HCT116 (cell line): ENCODE measurements at regions not wholly inside any gene's neighbourhood (a gene's known extent, or its start where the extent isn't known, plus 50 kb on each side); places are given as distances from the start of the nearest gene placed in this dataset.

Experiments used
- ATAC-seq: fragments of 200-7000 bp; cut with Tn5 transposase; 2 replicates; pipeline ENCODE4 v1.9.1; 2020; ENCODE audit warnings: mild to moderate bottlenecking, moderate library complexity
- BruUV-seq: library from RNA; stranded (reverse); fragments of 400-500 nt; replicated peaks from 2 replicates; lab custom pipeline; 2021; lab: Mats Ljungman, UMichigan
- CTCF ChIA-PET: fragments of 300-600 bp; sonication (Branson Sonifier 250); formaldehyde crosslinking; loops from one replicate; lab custom pipeline; 2021; ENCODE audit warnings: antibody characterized with exemption; lab: Charles Lee
- POLR2A ChIA-PET: fragments of 300-600, 350-600 bp; sonication (Branson Sonifier 250); formaldehyde crosslinking; loops from one replicate; lab custom pipeline; 2021; ENCODE audit warnings: antibody characterized with exemption; lab: Charles Lee
- RAD21 ChIA-PET, 2 experiments: fragments of 300-600 bp; sonication (Branson Sonifier 250); formaldehyde crosslinking; loops; one replicate each; lab custom pipeline; 2023; ENCODE audit warnings: low total read pairs in 2 of 2; ENCODE audit not compliant: uncharacterized antibody in 2 of 2, unreplicated experiment in 2 of 2, low non-redundant PET in 1 of 2; lab: Charles Lee
- DNase-seq: peaks from one replicate; pipeline ENCODE4 v3.0.0-alpha.2; 2010; ENCODE audit warnings: low read depth, low spot score
- H2AFZ ChIP-seq: fragments of 200-600 bp; shearing (Covaris generic), sonication (generic); 2 replicates; pipeline ENCODE4 v1.6.1; 2017; ENCODE audit warnings: low read depth, mixed run types, mixed read lengths, antibody characterized with exemption, low read length; ENCODE audit not compliant: poor library complexity, severe bottlenecking
- H3K27ac ChIP-seq: 2 replicates; pipeline ENCODE4 v1.5.1; 2012; ENCODE audit warnings: low read depth, low read length
- H3K27me3 ChIP-seq: fragments of 200-600 bp; sonication (generic); 2 replicates; pipeline ENCODE4 v1.6.1; 2016; ENCODE audit warnings: mixed run types, low read length, mixed read lengths; ENCODE audit not compliant: insufficient read depth
- H3K36me3 ChIP-seq, 2 experiments: fragments of 200-500 bp in 1 of 2; fragments of 200-600 bp in 1 of 2; sonication (Bioruptor generic) in 1 of 2; sonication (generic) in 1 of 2; 2 replicates each; pipeline versions ENCODE4 v1.5.1 to v1.6.1; 2014 to 2016; ENCODE audit warnings: low read length in 2 of 2, inconsistent platforms in 1 of 2, mixed read lengths in 1 of 2, mixed run types in 1 of 2; ENCODE audit not compliant: insufficient read depth in 2 of 2, control insufficient read depth in 1 of 2
- H3K4me1 ChIP-seq, 2 experiments: fragments of 200-600 bp in 1 of 2; sonication (generic) in 1 of 2; 2 replicates each; pipeline versions ENCODE4 v1.5.1 to v1.6.1; 2012 to 2017; ENCODE audit warnings: low read length in 2 of 2, inconsistent platforms in 1 of 2, mild to moderate bottlenecking in 1 of 2, mixed read lengths in 1 of 2, mixed run types in 1 of 2, moderate library complexity in 1 of 2; ENCODE audit not compliant: insufficient read depth in 2 of 2, control insufficient read depth in 1 of 2
- H3K4me2 ChIP-seq: fragments of 200-600 bp; sonication (generic); 2 replicates; pipeline ENCODE4 v1.6.1; 2017; ENCODE audit warnings: mixed run types, low read length, mixed read lengths
- H3K4me3 ChIP-seq, 2 experiments: fragments of 200-600 bp in 1 of 2; sonication (generic) in 1 of 2; replicated peaks in 1 of 2; 2 replicates each; pipeline ENCODE4 v1.5.1; 2011 to 2016; ENCODE audit warnings: low read length in 2 of 2, control low read depth in 1 of 2, low read depth in 1 of 2, mild to moderate bottlenecking in 1 of 2, mixed read lengths in 1 of 2, mixed run types in 1 of 2
- H3K79me2 ChIP-seq: fragments of 200-600 bp; sonication (generic); 2 replicates; pipeline ENCODE4 v1.6.1; 2017; ENCODE audit warnings: mild to moderate bottlenecking, mixed run types, low read length, moderate library complexity, mixed read lengths; ENCODE audit not compliant: insufficient read depth
- H3K9ac ChIP-seq: fragments of 200-600 bp; sonication (generic); 2 replicates; pipeline ENCODE4 v1.6.1; 2016; ENCODE audit warnings: low read length, mixed read lengths
- H3K9me2 ChIP-seq: fragments of 200-600 bp; sonication (generic), shearing (Covaris generic); 2 replicates; pipeline ENCODE4 v1.6.1; 2017; ENCODE audit warnings: mixed run types, mild to moderate bottlenecking, moderate library complexity; ENCODE audit not compliant: insufficient read depth
- H3K9me3 ChIP-seq, 2 experiments: fragments of 200-500 bp in 1 of 2; fragments of 200-600 bp in 1 of 2; sonication (Bioruptor generic) in 1 of 2; sonication (generic) in 1 of 2; 2 replicates each; pipeline ENCODE4 v1.6.1; 2014 to 2017; ENCODE audit warnings: low read length in 2 of 2, mixed read lengths in 2 of 2, inconsistent platforms in 1 of 2, low read depth in 1 of 2, mild to moderate bottlenecking in 1 of 2, mixed run types in 1 of 2, moderate library complexity in 1 of 2; ENCODE audit not compliant: control insufficient read depth in 1 of 2, insufficient read depth in 1 of 2
- H4K20me1 ChIP-seq: fragments of 200-600 bp; sonication (generic), shearing (Covaris generic); 2 replicates; pipeline ENCODE4 v1.6.1; 2017; ENCODE audit warnings: mixed run types, mild to moderate bottlenecking, moderate library complexity; ENCODE audit not compliant: insufficient read depth
- CEBPB ChIP-seq: IDR thresholded peaks from 2 replicates; pipeline ENCODE4 v1.6.1; 2012; ENCODE audit warnings: low read depth
- EGR1 ChIP-seq: IDR thresholded peaks from 2 replicates; pipeline ENCODE4 v1.6.1; 2012; ENCODE audit warnings: low read depth
- ELF1 ChIP-seq: IDR thresholded peaks from 2 replicates; pipeline ENCODE4 v1.6.1; 2012; ENCODE audit warnings: low read depth, borderline replicate concordance
- EZH2phosphoT487 ChIP-seq: fragments of 200-600 bp; IDR thresholded peaks from 2 replicates; pipeline ENCODE4 v1.6.1; 2018; ENCODE audit warnings: antibody characterized with exemption, borderline replicate concordance
- JUND ChIP-seq: IDR thresholded peaks from 2 replicates; pipeline ENCODE4 v1.6.1; 2012
- POLR2AphosphoS5 ChIP-seq: IDR thresholded peaks from 2 replicates; pipeline ENCODE4 v1.6.1; 2011; ENCODE audit warnings: mild to moderate bottlenecking, low read depth, low read length, moderate library complexity
- RAD21 ChIP-seq: IDR thresholded peaks from 2 replicates; pipeline ENCODE4 v1.6.1; 2012; ENCODE audit warnings: low read depth, mild to moderate bottlenecking
- YY1 ChIP-seq: IDR thresholded peaks from 2 replicates; pipeline ENCODE4 v1.6.1; 2011; ENCODE audit warnings: low read length, low read depth, moderate library complexity, mild to moderate bottlenecking; ENCODE audit not compliant: insufficient replicate concordance; ENCODE audit errors: extremely low read depth
- intact Hi-C: fragments of 100-400 bp; cut with micrococcal nuclease; formaldehyde crosslinking; loops from 2 replicates; pipeline ENCODE4 v1.10.0; 2022

GRCh38 chr9:11469745-11470144 lies 856.9 kb upstream of the PTPRD start:
- Histone ChIP-seq H3K9me3 (peaks cover 3 to 4% of the 10 kb centered on the region in 2 experiments; a peak in 2 of 4 replicates), H3K79me2 (no peaks in the 10 kb centered on the region), H3K27ac (no peak overlapping the region), H3K9me2 (no peaks in the 10 kb centered on the region), H3K4me3 (no peak overlapping the region), H3K36me3 (no peaks in the 10 kb centered on the region), H3K4me1 (no peaks in the 10 kb centered on the region), H4K20me1 (no peaks in the 10 kb centered on the region), H2AFZ (no peak overlapping the region), H3K27me3 (no peaks in the 10 kb centered on the region), H3K4me2 (no peak overlapping the region), H3K9ac (no peak overlapping the region)
- POLR2A ChIA-PET, result no interaction called here
- DNase-seq (no peak), ATAC-seq (no peak)
- intact Hi-C loops, result no loop called here
- TF ChIP-seq EZH2phosphoT487 (no peak), YY1 (no peak), JUND (no peak), POLR2AphosphoS5 (no peak), ELF1 (no peak), RAD21 (no peak), CEBPB (no peak)
- CTCF ChIA-PET, result no interaction called here
- BruUV-seq, result no TSS peak
- RAD21 ChIA-PET, result no interaction called here

- DNase-seq (no peak), ATAC-seq (no peak)
- no peaks in the 10 kb centered on the region for H3K79me2 ChIP-seq
- H2AFZ ChIP-seq, result no peak overlapping the region
- H3K27me3 ChIP-seq, result no peaks in the 10 kb centered on the region
- no TSS peak for BruUV-seq
- no peak overlapping the region for H3K27ac ChIP-seq
- POLR2A ChIA-PET, result no interaction called here
- no peak for TF ChIP-seq EGR1
- TF ChIP-seq POLR2AphosphoS5, result no peak
- peaks cover 3 to 4% of the 10 kb centered on the region in 2 experiments; a peak in 2 of 4 replicates for H3K9me3 ChIP-seq
- H3K9me2 ChIP-seq, result no peaks in the 10 kb centered on the region
- H4K20me1 ChIP-seq, result no peaks in the 10 kb centered on the region
- H3K9ac ChIP-seq, result no peak overlapping the region
- H3K4me2 ChIP-seq, result no peak overlapping the region
- CTCF ChIA-PET, result no interaction called here
- intact Hi-C loops, result no loop called here
- H3K4me1 ChIP-seq, result no peaks in the 10 kb centered on the region
- no peaks in the 10 kb centered on the region for H3K36me3 ChIP-seq
- RAD21 ChIA-PET, result no interaction called here
- H3K4me3 ChIP-seq, result no peak overlapping the region
Observed at GRCh38 chr9:11471321-11471720, 858.5 kb upstream of the PTPRD start.
